ENCODE measurements at regions not wholly inside any gene's neighbourhood (a gene's known extent, or its start where the extent isn't known, plus 50 kb on each side); places are given as distances from the start of the nearest gene placed in this dataset.

DNA sequence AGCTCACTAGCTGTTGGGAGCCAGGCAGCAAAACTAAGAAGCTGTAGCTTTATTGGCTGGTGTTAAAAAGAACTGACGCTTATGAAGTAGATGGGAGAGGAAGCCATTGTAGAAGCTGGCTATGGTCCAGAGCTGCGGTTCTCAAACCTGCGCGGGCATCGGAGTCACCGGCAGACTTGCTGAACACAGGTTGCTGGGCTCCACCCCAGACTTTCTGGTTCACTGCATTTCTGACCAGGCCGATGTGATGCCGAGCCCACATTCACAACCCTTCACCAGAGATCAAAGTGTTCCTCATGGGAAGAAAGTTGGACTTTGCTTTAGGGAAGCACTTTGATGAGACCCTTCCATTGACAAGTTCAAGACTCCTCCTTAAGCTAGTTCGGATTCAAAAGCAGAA lies 231.6 kb downstream of the QKI start:
- DNase-seq (ENCODE audit: low spot score) = no peak
- Histone ChIP-seq H3K4me1 (replicated peaks) (no peaks in the 10 kb centered on the region), H3K27ac (no peak overlapping the region), H3K9me3 (no peaks in the 10 kb centered on the region), H3K27me3 (replicated peaks; ENCODE audit: insufficient read depth) (no peaks in the 10 kb centered on the region), H3K36me3 (no peaks in the 10 kb centered on the region), H3K4me3 (no peak overlapping the region)
- TF ChIP-seq, protein P1, sequence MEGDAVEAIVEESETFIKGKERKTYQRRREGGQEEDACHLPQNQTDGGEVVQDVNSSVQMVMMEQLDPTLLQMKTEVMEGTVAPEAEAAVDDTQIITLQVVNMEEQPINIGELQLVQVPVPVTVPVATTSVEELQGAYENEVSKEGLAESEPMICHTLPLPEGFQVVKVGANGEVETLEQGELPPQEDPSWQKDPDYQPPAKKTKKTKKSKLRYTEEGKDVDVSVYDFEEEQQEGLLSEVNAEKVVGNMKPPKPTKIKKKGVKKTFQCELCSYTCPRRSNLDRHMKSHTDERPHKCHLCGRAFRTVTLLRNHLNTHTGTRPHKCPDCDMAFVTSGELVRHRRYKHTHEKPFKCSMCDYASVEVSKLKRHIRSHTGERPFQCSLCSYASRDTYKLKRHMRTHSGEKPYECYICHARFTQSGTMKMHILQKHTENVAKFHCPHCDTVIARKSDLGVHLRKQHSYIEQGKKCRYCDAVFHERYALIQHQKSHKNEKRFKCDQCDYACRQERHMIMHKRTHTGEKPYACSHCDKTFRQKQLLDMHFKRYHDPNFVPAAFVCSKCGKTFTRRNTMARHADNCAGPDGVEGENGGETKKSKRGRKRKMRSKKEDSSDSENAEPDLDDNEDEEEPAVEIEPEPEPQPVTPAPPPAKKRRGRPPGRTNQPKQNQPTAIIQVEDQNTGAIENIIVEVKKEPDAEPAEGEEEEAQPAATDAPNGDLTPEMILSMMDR (IDR thresholded peaks at IDR 0.05) = no peak
- TF ChIP-seq POLR2AphosphoS5 (IDR thresholded peaks at IDR 0.05) (no peak), POLR2A (IDR thresholded peaks at IDR 0.05) (no peak)
- WGBS = 95% methylated on average over 9 of the region's 9 CpGs
- intact Hi-C loops (cut with DNase I) = no loop called here

DNA sequence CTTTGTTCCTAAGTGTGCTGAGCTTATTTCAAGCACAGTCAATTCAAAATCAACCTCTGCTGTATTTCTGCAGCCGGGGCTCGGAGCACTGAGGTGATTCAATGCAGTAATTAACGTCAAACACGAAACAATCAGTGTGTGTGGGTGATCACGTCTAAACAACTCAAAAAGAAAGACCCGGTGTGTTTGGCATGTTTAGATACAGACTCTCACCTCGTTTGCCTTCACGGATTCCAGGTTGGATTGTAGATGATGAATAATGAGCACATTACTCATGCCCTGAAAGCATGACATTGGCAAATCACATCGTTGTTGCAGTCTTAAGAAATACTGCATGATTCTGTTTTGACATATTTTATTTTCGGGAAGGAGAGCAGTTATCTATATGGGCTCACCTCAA lies 231.0 kb downstream of the QKI start:
- no peak overlapping the region for H3K4me3 ChIP-seq
- intact Hi-C loops (cut with DNase I) = no loop called here
- H3K36me3 ChIP-seq = no peaks in the 10 kb centered on the region
- no peak for DNase-seq (ENCODE audit: low spot score)
- no peak overlapping the region for H3K27ac ChIP-seq
- TF ChIP-seq, protein P1 (IDR thresholded peaks at IDR 0.05) = no peak
- TF ChIP-seq POLR2AphosphoS5 (IDR thresholded peaks at IDR 0.05) = no peak
- no peak for TF ChIP-seq POLR2A (IDR thresholded peaks at IDR 0.05)
- WGBS = 76% methylated on average over 10 of the region's 10 CpGs
- no peaks in the 10 kb centered on the region for H3K9me3 ChIP-seq
- no peaks in the 10 kb centered on the region for H3K27me3 ChIP-seq (replicated peaks; ENCODE audit: insufficient read depth)
- H3K4me1 ChIP-seq (replicated peaks) = no peaks in the 10 kb centered on the region

DNA sequence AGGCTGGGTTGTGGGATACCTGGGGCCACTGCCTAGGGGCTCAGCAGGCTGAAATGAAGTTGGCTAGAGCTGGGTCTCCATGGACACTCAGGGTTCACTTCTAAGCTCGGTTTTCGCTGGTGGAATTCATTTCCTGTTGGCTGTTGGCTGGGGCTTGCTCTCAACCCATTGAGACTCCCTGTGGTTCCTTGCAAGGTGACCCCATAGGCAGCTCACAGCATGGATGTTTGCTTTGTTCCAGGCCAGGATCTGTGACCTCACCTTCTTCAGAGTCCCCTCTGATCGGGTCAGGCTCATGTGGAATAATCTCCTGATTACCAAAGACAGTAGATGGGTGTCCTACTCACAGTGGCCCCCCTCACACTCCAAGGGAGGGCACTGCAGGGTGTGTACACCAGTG lies 229.3 kb downstream of the QKI start:
- Histone ChIP-seq H3K36me3 (no peaks in the 10 kb centered on the region), H3K27ac (no peak overlapping the region), H3K4me1 (replicated peaks) (no peaks in the 10 kb centered on the region), H3K9me3 (no peaks in the 10 kb centered on the region), H3K4me3 (no peak overlapping the region), H3K27me3 (replicated peaks; ENCODE audit: insufficient read depth) (no peaks in the 10 kb centered on the region)
- no peak for DNase-seq (ENCODE audit: low spot score)
- TF ChIP-seq POLR2A (IDR thresholded peaks at IDR 0.05) (no peak), POLR2AphosphoS5 (IDR thresholded peaks at IDR 0.05) (no peak)
- TF ChIP-seq, protein P1 (IDR thresholded peaks at IDR 0.05) = no peak
- WGBS = 78% methylated on average over 3 of the region's 3 CpGs
- intact Hi-C loops (cut with DNase I) = no loop called here

DNA sequence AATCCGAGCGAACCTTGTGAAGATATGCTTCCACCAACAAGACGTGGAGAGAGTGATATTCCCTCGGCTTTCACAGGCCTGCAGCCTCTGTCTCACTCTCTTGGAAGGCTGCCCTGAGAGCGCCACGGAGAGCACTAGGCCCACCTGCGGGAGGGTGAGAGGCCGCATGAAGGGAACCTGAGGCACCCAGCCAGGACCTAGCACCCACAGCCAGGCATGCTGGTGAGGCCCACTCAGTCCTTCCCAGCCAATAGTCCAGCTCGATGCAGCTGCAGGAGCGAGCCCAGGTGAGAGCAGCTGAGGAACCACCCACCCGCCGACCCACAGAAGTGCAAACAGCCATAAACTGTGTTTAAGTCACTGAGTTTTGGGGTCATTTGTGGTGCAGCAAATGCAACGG lies 227.2 kb downstream of the QKI start:
- H3K4me1 ChIP-seq (replicated peaks) = no peaks in the 10 kb centered on the region
- no peaks in the 10 kb centered on the region for H3K36me3 ChIP-seq
- no peaks in the 10 kb centered on the region for H3K9me3 ChIP-seq
- intact Hi-C loops (cut with DNase I) = no loop called here
- DNase-seq (ENCODE audit: low spot score) = no peak
- no peak overlapping the region for H3K27ac ChIP-seq
- no peak for TF ChIP-seq POLR2A (IDR thresholded peaks at IDR 0.05)
- WGBS = 57% methylated on average over 13 of the region's 13 CpGs
- no peak overlapping the region for H3K4me3 ChIP-seq
- no peaks in the 10 kb centered on the region for H3K27me3 ChIP-seq (replicated peaks; ENCODE audit: insufficient read depth)

DNA sequence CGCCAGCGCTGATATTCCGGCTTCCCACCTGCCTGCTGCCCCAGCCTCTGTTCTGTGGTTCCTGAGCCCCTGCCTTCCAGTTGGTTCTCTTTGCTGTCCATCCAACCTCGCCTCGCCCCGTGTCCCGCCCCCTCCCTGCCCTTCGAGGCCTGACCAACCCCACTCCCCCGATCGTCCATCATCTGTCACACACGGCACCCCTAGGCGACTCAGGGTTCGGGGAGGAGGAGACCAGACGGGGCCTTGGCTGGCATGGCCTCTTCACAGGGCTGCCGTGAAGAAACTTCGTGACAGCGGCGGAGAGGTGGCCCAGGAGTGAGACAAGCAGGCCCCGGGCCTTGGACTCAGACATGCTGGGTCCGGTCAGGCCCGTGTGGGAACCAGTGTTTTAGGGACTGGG lies 226.1 kb downstream of the QKI start:
- H3K36me3 ChIP-seq = no peaks in the 10 kb centered on the region
- no peak overlapping the region for H3K27ac ChIP-seq
- H3K4me1 ChIP-seq (replicated peaks) = no peaks in the 10 kb centered on the region
- no peaks in the 10 kb centered on the region for H3K27me3 ChIP-seq (replicated peaks; ENCODE audit: insufficient read depth)
- no peaks in the 10 kb centered on the region for H3K9me3 ChIP-seq
- no peak for DNase-seq (ENCODE audit: low spot score)
- intact Hi-C loops (cut with DNase I) = no loop called here
- no peak for TF ChIP-seq POLR2AphosphoS5 (IDR thresholded peaks at IDR 0.05)
- no peak for TF ChIP-seq POLR2A (IDR thresholded peaks at IDR 0.05)
- TF ChIP-seq, protein P1 (IDR thresholded peaks at IDR 0.05) = no peak
- 97% methylated on average over 21 of the region's 21 CpGs for WGBS
- H3K4me3 ChIP-seq = no peak overlapping the region
